HEK293 (cell line): ENCODE measurements at regions not wholly inside any gene's neighbourhood (a gene's known extent, or its start where the extent isn't known, plus 50 kb on each side); places are given as distances from the start of the nearest gene placed in this dataset.

Experiments
- AEBP2 ChIP-seq: fragments of 450-650 bp; formaldehyde crosslinking; IDR thresholded peaks from 2 replicates; pipeline ENCODE4 v1.5.1; 2016; ENCODE audit warnings: missing biosample characterization, missing genetic modification characterization, borderline replicate concordance
- CTCF ChIP-seq: fragments of 450-650 bp; formaldehyde crosslinking; IDR thresholded peaks from 2 replicates; pipeline ENCODE4 v1.5.1; 2016; ENCODE audit warnings: missing biosample characterization, missing genetic modification characterization
- MYNN ChIP-seq: fragments of 450-650 bp; formaldehyde crosslinking; IDR thresholded peaks from 2 replicates; pipeline ENCODE4 v1.5.1; 2016; ENCODE audit warnings: missing biosample characterization, missing genetic modification characterization, borderline replicate concordance
- ZBTB11 ChIP-seq: fragments of 450-650 bp; formaldehyde crosslinking; conservative IDR thresholded peaks from 2 replicates; pipeline ENCODE4 v1.5.1; 2016; ENCODE audit warnings: low read depth, missing biosample characterization, missing genetic modification characterization
- ZBTB7A ChIP-seq: fragments of 450-650 bp; formaldehyde crosslinking; IDR thresholded peaks from 2 replicates; pipeline ENCODE4 v1.5.1; 2016; ENCODE audit warnings: low read depth, missing biosample characterization, missing genetic modification characterization
- ZNF132 ChIP-seq: fragments of 450-650 bp; formaldehyde crosslinking; IDR thresholded peaks from 2 replicates; pipeline ENCODE4 v1.5.1; 2017; ENCODE audit warnings: missing biosample characterization, missing genetic modification characterization, borderline replicate concordance
- ZNF501 ChIP-seq: fragments of 450-650 bp; formaldehyde crosslinking; IDR thresholded peaks from 2 replicates; pipeline ENCODE4 v1.5.1; 2016; ENCODE audit warnings: missing biosample characterization, missing genetic modification characterization
- ZNF529 ChIP-seq: fragments of 450-650 bp; formaldehyde crosslinking; IDR thresholded peaks from 2 replicates; pipeline ENCODE4 v1.5.1; 2017; ENCODE audit warnings: missing genetic modification characterization, missing biosample characterization; ENCODE audit not compliant: insufficient replicate concordance
- ZNF549 ChIP-seq: fragments of 450-650 bp; IDR thresholded peaks from 2 replicates; pipeline ENCODE4 v1.5.1; 2018; ENCODE audit warnings: missing biosample characterization, missing genetic modification characterization, mild to moderate bottlenecking, inconsistent platforms, moderate library complexity

- no peak for TF ChIP-seq ZBTB11 (tag by site-specific recombination)
- no peak for TF ChIP-seq ZNF529 (tag by site-specific recombination)
- no peak for TF ChIP-seq AEBP2 (tag by site-specific recombination)
- TF ChIP-seq ZNF549 (tag by site-specific recombination), result no peak
- TF ChIP-seq ZNF501 (tag by site-specific recombination), result no peak
- no peak for TF ChIP-seq CTCF (tag by site-specific recombination)
- no peak for TF ChIP-seq MYNN
- no peak for TF ChIP-seq ZBTB7A (tag by site-specific recombination)
- no peak for TF ChIP-seq ZNF132 (tag by site-specific recombination)
These were observed 594.8 kb downstream of the ZWINT start for GRCh38 chr10:55766212-55766611.
